Epithelial cell of esophagus (primary cell): ENCODE measurements at regions not wholly inside any gene's neighbourhood (a gene's known extent, or its start where the extent isn't known, plus 50 kb on each side); places are given as distances from the start of the nearest gene placed in this dataset.

Experiments used
- DNase-seq: peaks from one replicate; pipeline ENCODE4 v3.0.0; 2010; ENCODE audit warnings: low read depth
- H3K4me3 ChIP-seq: 2 replicates; pipeline ENCODE4 v1.5.1; 2011; ENCODE audit warnings: mild to moderate bottlenecking, low read length, control low read depth
- TF ChIP-seq, protein P1 (sequence below): IDR thresholded peaks from 2 replicates; pipeline ENCODE4 v1.5.1; 2011; ENCODE audit warnings: low read depth, mild to moderate bottlenecking, low read length, control low read depth, inconsistent platforms; ENCODE audit not compliant: insufficient read depth; ENCODE audit errors: missing control alignments

DNA sequence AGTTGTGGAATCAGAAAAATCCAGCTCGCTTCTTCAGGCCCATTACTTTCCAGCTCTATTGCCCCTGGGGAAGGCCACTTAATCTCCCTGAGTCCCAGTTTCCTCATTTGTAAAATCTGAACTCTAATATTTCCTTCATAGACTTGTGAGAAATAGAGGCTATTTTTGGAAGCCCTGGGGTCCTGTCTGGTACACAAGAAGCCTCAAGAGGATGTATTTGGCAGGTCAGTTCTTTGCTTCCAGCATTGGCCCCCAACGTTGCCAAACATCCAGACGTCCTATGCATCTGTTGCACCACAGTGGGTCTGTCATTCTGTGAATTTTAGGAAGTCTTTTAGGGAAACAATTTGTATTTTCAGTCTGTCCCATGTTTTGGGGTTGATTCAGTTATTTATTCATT lies 525.9 kb downstream of the EBF1 start:
- no peak overlapping the region for H3K4me3 ChIP-seq
- TF ChIP-seq, protein P1, sequence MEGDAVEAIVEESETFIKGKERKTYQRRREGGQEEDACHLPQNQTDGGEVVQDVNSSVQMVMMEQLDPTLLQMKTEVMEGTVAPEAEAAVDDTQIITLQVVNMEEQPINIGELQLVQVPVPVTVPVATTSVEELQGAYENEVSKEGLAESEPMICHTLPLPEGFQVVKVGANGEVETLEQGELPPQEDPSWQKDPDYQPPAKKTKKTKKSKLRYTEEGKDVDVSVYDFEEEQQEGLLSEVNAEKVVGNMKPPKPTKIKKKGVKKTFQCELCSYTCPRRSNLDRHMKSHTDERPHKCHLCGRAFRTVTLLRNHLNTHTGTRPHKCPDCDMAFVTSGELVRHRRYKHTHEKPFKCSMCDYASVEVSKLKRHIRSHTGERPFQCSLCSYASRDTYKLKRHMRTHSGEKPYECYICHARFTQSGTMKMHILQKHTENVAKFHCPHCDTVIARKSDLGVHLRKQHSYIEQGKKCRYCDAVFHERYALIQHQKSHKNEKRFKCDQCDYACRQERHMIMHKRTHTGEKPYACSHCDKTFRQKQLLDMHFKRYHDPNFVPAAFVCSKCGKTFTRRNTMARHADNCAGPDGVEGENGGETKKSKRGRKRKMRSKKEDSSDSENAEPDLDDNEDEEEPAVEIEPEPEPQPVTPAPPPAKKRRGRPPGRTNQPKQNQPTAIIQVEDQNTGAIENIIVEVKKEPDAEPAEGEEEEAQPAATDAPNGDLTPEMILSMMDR = no peak
- DNase-seq = no peak

DNA sequence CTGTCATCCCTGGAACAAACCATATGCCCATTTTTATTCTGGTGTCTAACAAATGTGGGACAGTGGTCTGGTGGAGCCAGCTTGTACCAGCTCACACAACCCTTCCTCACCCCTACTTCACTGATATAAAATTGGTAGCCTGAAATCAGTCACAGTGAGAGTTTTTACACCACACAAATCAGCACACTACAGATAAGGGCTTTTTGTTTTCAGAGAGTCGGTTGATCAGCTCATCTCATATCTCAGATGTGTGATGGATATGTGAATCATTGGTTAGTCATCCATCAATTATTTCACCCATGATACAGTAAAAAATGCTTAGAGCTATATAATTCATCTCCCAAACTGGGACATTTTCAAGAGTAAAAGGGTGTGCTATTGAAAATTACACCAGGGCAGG lies 529.2 kb downstream of the EBF1 start:
- TF ChIP-seq, protein P1 = no peak
- no peak overlapping the region for H3K4me3 ChIP-seq
- DNase-seq = peak; percentile 22

DNA sequence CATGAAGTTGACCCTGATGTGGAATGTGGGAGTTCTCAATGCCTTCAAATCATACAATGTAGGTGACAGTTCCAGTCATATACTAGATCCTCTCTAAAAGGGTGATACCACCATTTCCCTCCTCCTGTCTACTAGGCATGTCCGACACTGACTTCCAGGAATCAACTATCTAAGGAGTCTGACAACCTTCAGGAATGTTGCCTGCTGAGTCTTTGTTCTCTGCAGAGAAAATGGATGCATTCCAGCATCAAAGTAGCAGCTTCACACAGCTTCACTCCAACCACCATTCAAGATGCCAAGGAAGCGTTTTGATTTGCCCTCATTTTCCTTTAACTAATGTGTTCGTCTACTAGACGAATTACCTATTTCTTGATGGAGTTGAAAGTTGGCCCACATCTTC lies 530.2 kb downstream of the EBF1 start:
- no peak overlapping the region for H3K4me3 ChIP-seq
- TF ChIP-seq, protein P1 = no peak
- no peak for DNase-seq

DNA sequence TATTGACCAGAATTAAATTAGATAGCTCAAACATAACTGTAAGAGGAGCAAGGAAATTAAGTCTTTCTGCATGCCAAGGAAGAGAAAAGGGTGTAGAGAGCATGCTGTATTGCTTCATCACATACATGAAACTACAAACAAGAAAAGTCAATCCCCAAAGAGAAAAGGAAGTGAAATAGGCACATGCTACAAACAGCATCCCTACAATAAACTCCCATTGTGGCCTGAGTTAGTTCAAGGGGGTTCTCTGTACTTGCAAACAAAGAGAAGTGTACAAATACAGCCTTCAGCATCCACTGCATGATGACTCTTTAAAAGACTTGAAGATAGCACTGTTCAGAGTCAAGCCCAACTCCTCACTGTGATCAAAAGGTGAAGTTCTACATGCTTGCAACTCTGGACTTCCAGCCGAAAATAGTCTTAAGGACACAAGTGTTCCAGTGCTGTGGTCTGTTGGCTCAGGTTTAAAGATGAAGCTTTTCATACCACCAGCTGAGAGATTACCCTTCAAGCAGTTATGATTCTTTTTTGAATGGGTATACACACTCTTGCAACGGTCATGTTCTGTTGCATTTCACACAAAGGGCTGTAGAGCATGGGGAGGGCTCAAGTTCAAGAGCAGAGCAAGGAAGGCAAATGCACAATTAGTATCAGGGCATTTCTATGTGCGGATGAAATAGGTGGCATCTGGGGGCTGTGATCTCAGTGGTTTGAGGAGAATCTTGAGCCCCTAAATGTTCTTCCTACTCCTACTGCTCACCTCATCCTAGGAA lies 534.5 kb downstream of the EBF1 start:
- DNase-seq = no peak
- H3K4me3 ChIP-seq = no peak overlapping the region
- TF ChIP-seq, protein P1 = no peak

DNA sequence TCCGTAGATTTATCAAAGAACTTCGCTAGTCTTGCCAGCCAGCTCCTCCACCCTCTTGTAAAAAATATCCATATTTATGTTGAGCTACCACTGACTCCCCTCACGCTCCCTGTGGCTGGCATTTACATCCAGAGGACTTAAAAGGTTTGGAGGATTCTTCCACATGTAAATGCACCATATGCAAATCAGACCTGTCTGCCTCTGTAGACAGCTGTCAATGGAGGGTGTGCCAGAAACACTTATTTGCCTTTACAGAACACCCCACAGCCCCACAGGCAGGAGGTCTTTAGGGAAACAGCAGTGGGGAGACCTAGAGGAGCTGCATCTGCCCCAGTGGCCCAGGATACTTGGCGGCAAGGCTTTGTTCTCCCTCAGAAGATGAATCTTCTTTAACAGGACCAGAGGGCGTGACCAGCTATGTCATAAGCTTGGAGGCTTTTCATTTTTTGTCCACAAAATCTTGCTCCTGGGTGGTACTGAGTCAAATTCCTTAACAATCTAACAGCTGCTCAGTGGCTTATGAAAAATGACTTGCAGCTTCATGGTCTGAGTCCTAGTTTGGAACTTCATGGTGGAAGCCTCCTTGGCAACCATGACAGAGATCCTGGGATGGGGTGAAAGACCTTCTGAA lies 535.8 kb downstream of the EBF1 start:
- no peak overlapping the region for H3K4me3 ChIP-seq
- TF ChIP-seq, protein P1 = no peak
- no peak for DNase-seq

DNA sequence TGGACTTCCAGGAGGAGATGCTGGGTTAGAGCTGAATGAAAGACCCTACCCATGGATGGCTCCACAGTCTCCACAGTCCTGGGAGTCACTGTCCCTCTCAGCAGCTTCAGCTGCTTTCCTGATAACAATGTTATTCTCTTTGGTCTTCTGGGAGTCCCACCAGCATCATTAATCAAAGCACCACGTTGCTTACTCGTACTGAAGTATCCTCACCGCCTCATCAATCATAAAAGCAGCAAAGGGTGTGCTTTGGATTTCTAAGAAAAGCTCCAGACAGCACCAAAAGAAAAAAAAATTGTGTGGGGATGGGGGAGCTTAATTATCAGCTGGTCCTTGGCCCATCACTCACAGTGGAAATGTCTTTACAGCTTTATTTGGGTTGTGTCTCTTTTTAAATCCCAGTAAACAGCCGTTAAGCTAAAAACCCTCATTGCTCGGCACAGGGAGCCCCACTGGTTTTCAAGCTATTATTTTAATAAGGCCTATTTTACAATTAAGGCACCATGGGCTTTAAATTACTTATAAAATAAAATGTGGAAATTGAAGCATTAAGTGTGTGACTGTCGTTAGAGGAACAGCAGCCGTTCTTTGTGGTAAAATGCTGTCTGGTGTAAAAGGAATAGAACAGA lies 538.0 kb downstream of the EBF1 start:
- TF ChIP-seq, protein P1 = no peak

More for the DNA sequence above, 538.0 kb downstream of the EBF1 start:
- no peak for DNase-seq
- no peak overlapping the region for H3K4me3 ChIP-seq
